WERI-Rb-1 (cell line): ENCODE measurements at regions not wholly inside any gene's neighbourhood (a gene's known extent, or its start where the extent isn't known, plus 50 kb on each side); places are given as distances from the start of the nearest gene placed in this dataset.

Experiments
- DNase-seq: peaks from one replicate; pipeline ENCODE4 v3.0.0-alpha.2; 2020
- H3K27ac ChIP-seq: fragments of 250-450 bp; sonication (Bioruptor Pico); 2 replicates; pipeline ENCODE4 v1.5.1; 2020; ENCODE audit warnings: mild to moderate bottlenecking, moderate library complexity
- H3K27me3 ChIP-seq: fragments of 250-450 bp; sonication (Bioruptor Pico); 2 replicates; pipeline ENCODE4 v1.5.1; 2021; ENCODE audit warnings: mild to moderate bottlenecking, low read depth, moderate library complexity; ENCODE audit not compliant: insufficient read depth, severe bottlenecking
- H3K36me3 ChIP-seq: fragments of 250-450 bp; sonication (Bioruptor Pico); 2 replicates; pipeline ENCODE4 v1.5.1; 2020; ENCODE audit warnings: mild to moderate bottlenecking, moderate library complexity
- H3K4me3 ChIP-seq: 2 replicates; pipeline ENCODE4 v1.5.1; 2011; ENCODE audit warnings: low read depth, mild to moderate bottlenecking, control low read depth, low read length
- H3K9me3 ChIP-seq: fragments of 250-450 bp; sonication (Bioruptor Pico); 2 replicates; pipeline ENCODE4 v1.5.1; 2021; ENCODE audit warnings: mild to moderate bottlenecking, moderate library complexity; ENCODE audit not compliant: severe bottlenecking
- CTCF ChIP-seq: IDR thresholded peaks from 2 replicates; pipeline ENCODE4 v1.5.1; 2011; ENCODE audit warnings: low read depth, mild to moderate bottlenecking, control low read depth, inconsistent platforms, low read length

DNA sequence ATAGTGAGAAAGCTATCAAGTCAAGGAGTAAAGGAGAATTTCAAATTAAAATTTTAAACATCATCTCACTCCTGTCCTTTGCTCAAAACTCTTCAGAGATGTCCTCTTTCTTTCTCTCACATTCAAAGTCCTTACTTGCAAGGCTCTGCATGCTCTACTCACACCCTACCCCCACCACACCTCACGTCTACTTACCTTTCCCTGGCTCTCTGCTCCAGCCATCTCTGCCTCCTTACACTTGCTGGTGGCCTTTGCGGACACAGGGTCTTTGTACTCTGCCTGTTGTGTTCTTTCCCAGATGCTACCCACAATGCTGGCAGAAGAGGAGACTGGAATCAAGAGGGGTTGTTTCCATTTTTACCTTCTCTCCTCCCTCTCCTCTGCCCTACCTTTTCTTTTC, 405.2 kb downstream of the INSC start:
- no peak overlapping the region for H3K27ac ChIP-seq
- H3K36me3 ChIP-seq = no peaks in the 10 kb centered on the region
- H3K9me3 ChIP-seq = no peaks in the 10 kb centered on the region
- no peak for DNase-seq
- no peak for TF ChIP-seq CTCF
- H3K4me3 ChIP-seq = no peak overlapping the region
- peaks cover 18% of the 10 kb centered on the region for H3K27me3 ChIP-seq

GRCh38 chr11:15523543-15523942, 408.8 kb downstream of the INSC start:
- H3K27me3 ChIP-seq = peaks cover 18% of the 10 kb centered on the region
- no peak for DNase-seq
- H3K4me3 ChIP-seq = no peak overlapping the region
- H3K27ac ChIP-seq = no peak overlapping the region
- no peak for TF ChIP-seq CTCF
- H3K9me3 ChIP-seq = peaks cover 5% of the 10 kb centered on the region
- no peaks in the 10 kb centered on the region for H3K36me3 ChIP-seq

DNA sequence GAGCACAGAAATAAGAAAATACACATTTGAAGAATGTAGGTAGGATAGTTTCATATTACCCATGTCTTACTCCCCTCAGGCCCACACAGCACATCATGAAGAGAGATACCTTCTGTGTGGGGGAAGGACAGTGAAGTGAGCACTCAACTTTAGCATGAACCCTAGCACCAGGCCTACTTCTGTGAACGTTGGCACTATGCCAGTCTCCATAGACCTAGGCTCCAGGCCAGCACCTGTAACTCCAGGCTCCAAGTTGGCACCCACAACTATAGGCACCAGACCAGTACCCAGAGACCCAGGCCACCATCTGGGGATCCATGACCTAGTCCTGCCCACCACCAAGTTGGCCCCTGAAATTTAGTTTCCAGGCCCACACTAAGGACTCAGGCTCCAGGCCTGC, 410.9 kb downstream of the INSC start:
- peaks cover 5% of the 10 kb centered on the region for H3K9me3 ChIP-seq
- H3K27me3 ChIP-seq = peaks cover 18% of the 10 kb centered on the region
- no peak for DNase-seq
- no peak for TF ChIP-seq CTCF
- no peaks in the 10 kb centered on the region for H3K36me3 ChIP-seq
- H3K4me3 ChIP-seq = no peak overlapping the region
- H3K27ac ChIP-seq = no peak overlapping the region

GRCh38 chr11:15526032-15526431, 411.3 kb downstream of the INSC start:
- Histone ChIP-seq H3K9me3 (peaks cover 5% of the 10 kb centered on the region), H3K36me3 (no peaks in the 10 kb centered on the region), H3K4me3 (no peak overlapping the region), H3K27me3 (peaks cover 16% of the 10 kb centered on the region), H3K27ac (no peak overlapping the region)
- no peak for DNase-seq
- no peak for TF ChIP-seq CTCF

DNA sequence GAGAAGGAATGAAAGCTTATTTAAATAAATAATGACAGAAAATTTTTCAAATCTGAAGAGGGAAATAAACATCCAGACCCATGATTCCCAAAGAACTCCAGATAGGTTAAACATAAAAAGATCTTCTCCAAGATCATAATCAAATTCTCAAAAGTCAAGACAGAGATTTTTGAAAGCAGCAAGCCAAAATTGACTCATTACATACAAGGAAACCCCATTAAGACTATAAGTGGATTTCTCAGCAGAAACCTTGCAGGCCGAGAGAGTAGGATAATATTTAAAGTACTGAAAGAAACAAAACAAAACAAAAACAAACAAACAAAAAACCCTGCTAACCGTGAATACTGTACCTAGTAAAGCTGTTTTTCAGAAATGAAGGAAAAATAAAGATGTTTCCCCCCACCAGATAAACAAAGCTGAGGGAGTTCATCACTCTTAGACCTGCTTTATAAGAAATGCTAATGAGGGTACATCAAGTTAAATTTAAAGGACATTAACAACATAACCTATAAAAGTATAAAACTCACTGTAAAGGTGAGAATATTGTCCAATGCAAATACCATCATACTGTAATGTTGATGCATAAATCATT, 412.2 kb downstream of the INSC start:
- no peak for TF ChIP-seq CTCF
- peaks cover 5% of the 10 kb centered on the region for H3K9me3 ChIP-seq
- peaks cover 13% of the 10 kb centered on the region for H3K27me3 ChIP-seq
- DNase-seq = no peak
- no peak overlapping the region for H3K4me3 ChIP-seq
- no peak overlapping the region for H3K27ac ChIP-seq
- H3K36me3 ChIP-seq = no peaks in the 10 kb centered on the region

DNA sequence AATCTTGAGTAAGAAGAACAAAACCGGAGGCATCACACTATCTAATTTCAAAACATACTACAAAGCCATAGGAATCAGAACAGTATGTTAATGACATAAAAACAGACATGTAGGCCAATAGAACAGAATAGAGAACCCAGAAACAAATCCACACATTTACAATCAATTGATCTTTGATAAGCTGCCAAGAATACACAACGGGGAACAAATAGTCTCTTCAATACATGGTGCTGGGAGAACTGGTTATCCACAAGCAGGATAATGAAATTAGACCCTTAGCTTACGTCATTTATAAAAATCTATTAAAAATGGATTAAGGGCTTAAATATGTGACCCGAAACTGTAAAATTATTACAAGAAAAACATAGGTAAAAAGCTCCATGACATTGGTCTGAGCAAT, 417.7 kb downstream of the INSC start:
- no peak for TF ChIP-seq CTCF
- Histone ChIP-seq H3K27ac (no peak overlapping the region), H3K9me3 (no peaks in the 10 kb centered on the region), H3K27me3 (peaks cover 17% of the 10 kb centered on the region), H3K4me3 (no peak overlapping the region), H3K36me3 (no peaks in the 10 kb centered on the region)
- no peak for DNase-seq
